GM21723 (cell line): ENCODE measurements at regions not wholly inside any gene's neighbourhood (a gene's known extent, or its start where the extent isn't known, plus 50 kb on each side); places are given as distances from the start of the nearest gene placed in this dataset.
"Not testable (repeated sequence)": the region's sequence is repeated elsewhere in the genome, so short reads cannot be mapped to it uniquely, and the experiment has no call there.

Experiments
- ATAC-seq: cut with Tn5 transposase; IDR thresholded peaks from one replicate; pipeline ENCODE4 v1.9.1; 2021; ENCODE audit warnings: mild to moderate bottlenecking, moderate library complexity; ENCODE audit not compliant: unreplicated experiment

GRCh38 chr18:11468617-11469016 lies 140.8 kb upstream of the SLC35G4 start:
- no peak for ATAC-seq

DNA sequence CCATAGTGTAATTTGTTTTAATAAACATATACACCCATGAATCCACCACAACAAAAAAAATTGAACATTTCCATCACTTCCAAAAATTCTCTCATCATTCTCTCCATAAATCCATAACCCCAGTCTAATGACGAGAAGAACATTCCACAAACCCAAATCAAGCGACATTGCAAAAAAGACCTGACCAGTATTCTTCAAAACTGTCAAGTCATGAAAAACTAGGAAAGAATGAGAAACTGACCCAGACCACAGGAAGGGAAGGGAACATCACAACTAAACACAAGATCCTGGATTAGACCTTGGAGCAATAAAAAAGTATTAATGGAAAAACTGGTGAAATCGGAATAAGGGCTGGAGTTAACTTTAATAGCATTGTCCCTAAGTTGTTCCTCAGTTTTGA lies 141.3 kb upstream of the SLC35G4 start:
- ATAC-seq = no peak

DNA sequence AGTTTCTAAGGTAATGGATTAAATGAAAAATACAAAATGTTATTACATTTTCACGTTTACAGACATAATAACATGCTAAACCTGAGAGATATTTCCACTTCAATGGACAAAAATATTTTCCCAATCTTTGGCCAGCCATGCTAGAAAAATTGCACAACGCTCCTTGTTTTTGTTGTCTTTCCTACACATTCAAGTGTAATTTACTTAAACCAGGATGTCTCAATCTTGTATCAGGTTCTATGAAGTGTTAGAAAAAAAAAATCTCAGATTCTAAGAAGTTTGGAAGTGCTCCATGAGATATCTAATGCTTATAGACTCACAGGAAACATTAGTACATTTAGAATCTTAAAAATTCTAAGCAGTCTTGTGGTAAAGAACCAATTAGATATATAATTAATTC lies 141.8 kb upstream of the SLC35G4 start:
- no peak for ATAC-seq

- ATAC-seq = no peak
Measured at GRCh38 chr18:11464129-11464528, 145.3 kb upstream of the SLC35G4 start.

DNA sequence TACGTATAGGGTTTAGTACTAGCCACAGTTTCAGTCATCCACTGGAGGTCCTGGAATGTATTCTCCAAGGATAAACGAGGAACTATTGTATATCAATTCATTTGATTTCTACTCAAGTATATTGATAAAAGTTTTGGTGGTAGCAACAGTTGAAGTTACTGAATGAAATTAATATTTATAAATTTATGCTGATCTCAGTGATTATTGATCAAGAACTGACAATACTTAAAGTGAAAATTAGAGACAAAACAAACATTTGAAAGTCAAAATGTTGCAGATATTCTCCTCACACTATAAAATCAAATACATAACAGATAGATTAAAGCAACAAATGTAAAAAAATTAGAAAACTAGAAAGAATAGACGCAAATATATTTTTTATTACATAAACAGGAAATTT lies 150.9 kb upstream of the SLC35G4 start:
- ATAC-seq = no peak

DNA sequence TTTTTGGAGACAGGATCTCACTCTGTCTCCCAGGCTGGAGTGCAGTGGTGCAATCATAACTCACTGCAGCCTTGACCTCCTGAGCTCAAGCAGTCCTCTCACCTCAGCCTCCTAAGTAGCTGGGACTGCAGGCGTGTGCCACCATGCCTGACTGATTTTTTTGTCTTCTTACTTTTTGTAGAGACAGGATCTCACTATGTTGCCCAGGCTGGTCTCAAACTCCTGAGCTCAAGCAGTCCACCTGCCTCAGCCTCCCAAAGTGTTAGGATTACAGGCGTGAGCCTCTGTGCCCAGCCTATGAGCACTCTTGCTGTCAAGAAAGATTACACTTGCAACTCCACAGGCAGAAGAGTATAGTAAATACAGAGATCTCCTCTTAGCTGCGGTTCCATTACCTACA lies 151.5 kb upstream of the SLC35G4 start:
- ATAC-seq = not testable (repeated sequence)

- no peak for ATAC-seq
Measured at GRCh38 chr18:11454040-11454439, 155.4 kb upstream of the SLC35G4 start.

GRCh38 chr18:11444169-11444568 lies 165.2 kb upstream of the SLC35G4 start:
- ATAC-seq = not testable (repeated sequence)

GRCh38 chr18:11437046-11437445 lies 172.3 kb upstream of the SLC35G4 start:
- no peak for ATAC-seq

GRCh38 chr18:11432360-11432811 lies 177.0 kb upstream of the SLC35G4 start:
- no peak for ATAC-seq

DNA sequence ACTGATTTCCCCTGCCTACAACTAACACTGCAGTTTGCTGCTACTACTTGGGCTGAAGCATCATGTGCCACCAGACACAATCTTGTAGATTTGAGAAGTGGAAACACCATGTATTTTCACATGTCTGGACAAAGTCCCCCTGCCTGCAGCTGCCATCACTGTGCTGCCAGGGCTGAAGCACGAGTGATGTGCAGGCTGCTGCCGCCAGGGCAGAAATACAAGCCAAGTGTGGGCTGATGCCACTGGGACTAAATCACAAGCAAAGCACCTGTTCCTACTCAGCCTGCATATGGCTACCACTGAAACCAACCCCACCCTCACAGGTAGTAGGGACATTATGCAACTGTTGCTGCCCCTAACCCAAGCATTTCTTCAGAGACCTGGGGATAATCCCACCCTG lies 179.5 kb upstream of the SLC35G4 start:
- ATAC-seq = no peak

DNA sequence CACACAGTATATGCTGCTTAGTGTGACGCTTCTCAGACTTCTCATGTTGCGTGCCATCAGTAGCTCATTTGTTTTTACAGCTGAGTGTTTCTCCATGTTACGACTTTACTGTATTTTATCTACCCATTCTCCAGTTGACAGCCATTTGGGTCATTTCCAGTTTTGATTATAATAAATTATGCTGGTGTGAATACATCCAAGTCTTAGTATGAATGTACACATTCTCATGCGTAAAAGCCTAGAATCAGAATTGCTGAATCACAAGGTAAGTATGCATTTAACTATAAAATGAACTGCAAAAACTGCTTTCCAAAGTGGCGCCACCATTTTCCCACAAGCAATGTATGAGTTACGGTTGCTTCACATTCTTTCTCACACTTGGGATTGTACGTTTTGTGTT lies 184.2 kb upstream of the SLC35G4 start:
- no peak for ATAC-seq

GRCh38 chr18:11419338-11419737 lies 190.1 kb upstream of the SLC35G4 start:
- no peak for ATAC-seq

- ATAC-seq = no peak
Measured at GRCh38 chr18:11412811-11413210, 196.6 kb upstream of the SLC35G4 start.

DNA sequence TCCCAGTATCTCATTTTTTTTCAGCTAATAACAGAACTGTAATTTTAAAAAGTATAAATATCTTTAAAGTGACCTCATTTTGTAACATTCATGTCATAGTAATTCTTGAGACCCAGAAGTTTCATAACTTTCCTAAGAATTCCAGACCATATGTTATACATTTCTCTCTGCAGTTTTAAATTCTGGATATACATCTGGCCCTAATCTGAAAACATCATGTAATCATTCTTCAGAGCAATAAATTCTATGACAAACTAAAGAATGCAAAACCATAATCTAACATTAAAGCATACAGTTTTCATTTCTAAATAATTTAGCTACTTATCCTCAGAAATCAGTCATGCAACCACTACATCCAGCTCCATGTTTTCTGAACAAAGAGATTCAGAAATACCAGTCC lies 198.3 kb upstream of the SLC35G4 start:
- no peak for ATAC-seq

DNA sequence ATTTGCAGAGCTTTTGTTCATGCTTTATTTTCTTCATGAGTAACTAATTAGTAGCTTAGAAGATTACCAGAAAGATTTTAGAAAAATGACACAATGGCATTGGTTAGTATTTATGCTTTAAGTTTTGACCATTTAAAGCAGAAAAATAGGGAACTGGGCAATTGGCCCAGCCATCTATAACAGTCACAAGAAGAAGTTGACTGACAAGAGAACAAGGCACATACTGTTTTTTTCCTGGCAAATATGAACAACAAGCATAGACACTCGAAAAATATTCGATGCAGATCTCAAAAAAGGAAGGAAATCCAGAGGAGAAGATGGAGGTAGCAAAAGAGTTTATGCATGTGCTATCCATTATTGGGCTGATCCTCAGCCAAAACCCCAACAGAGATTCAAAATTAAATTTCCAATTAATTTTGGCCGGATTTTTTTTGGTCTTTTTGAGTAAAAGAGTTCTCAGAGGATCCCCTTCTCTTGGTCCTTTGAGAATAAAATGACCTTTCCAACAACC lies 200.8 kb upstream of the SLC35G4 start:
- ATAC-seq = no peak

- ATAC-seq = no peak
Measured at GRCh38 chr18:11407940-11408339, 201.5 kb upstream of the SLC35G4 start.

DNA sequence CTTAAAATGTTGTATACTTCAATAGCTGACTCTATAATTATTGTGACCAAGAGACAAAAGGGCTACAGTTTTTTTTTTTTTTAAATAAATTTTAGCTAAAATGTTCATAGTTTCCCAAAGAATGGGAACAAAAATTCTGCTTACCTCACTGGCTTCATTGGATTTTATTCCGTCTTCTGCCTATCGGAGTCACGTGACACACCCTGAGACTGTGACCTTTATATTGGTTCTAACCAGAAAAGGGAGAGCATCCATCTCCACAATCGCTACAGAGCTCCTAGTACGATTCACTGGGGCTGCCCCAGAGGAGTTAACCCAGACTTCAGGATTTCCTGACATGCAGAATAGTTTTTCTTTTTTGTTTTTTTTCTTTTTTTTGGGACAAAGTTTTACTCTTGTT lies 203.6 kb upstream of the SLC35G4 start:
- ATAC-seq = no peak

DNA sequence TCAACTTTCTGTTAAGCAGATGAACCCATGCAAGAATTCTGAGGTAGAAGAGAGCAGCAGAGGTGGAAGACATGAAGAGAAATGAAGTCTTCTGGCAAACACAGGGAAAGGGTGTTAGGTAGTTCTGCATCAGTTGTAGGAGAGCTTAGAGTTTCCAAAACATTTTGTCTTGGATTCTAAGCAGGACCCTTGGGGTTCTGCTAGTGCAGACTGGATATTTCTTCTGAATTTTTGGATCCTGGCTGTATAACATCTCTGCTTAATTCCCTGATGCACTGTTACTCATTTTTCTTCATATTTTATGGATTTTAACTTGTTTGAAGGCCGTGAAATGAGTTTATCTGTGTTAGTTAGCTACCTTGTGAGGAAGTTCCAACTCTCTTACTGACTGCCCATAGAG lies 208.7 kb upstream of the SLC35G4 start:
- no peak for ATAC-seq

GRCh38 chr18:11398625-11399024 lies 210.8 kb upstream of the SLC35G4 start:
- ATAC-seq = no peak

DNA sequence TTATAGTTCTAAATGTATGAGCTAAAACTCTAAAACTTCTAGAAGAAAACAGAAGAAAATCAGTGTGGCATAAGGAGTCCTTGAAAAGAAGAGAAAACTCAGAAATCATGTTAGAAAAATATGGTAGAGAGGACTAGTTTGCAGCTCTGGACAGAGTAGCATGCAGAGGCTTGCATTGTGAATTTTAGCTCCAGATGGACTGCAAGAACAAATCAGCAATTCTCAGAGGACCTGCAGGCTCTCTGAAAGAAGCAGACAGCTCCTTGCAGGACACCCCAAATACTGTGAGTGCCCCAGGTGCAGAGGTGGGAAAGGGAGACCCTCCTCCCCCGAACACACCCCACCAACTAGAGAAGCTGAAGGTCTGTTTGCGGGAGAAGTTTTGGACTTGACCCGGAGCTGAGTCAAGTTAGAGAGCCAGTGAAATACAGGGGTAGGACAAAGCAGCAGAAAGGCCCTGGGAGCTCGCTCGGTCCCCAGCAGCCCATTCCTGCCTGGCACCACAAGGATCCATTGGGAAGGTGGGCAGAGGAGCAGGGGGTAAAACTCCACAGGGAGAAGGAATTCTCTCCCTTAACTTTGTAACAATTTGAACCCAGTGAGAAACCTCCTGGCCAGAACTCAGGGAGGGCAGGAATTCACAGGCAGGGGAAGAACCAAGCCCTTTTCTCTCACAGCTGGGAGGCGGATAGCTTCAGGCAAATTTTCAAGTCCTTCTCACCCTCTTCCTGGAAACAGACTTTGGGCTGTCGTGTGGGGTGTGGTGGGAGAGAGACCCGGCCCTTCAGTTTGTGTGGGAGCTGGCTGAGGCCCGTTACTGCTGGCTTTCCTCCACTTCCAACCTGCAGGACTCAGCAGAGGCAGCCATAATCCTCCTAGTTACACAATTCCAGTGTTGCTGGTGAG lies 216.2 kb upstream of the SLC35G4 start:
- no peak for ATAC-seq

DNA sequence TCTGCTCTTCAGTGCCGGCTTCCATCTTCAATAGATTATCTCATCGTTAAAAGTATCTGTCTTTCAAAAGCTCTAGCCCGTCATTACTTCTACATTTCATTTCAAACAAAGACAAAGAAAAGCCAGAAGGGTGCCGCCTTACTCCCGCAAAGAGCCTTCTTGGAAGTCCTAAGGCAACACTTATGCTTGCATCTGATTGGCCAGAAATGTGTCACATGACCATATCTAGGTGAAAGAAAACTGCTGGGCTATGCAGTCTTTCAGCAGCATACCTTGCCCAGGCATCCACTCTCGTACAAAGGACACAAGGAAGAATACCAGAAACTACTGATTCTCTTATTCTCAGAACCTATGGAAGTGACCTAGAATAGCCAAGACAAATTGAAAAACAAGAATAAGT lies 217.1 kb upstream of the SLC35G4 start:
- no peak for ATAC-seq

- ATAC-seq = no peak
Measured at GRCh38 chr18:11391661-11392060, 217.7 kb upstream of the SLC35G4 start.
